GM12891 (cell line): ENCODE measurements at regions not wholly inside any gene's neighbourhood (a gene's known extent, or its start where the extent isn't known, plus 50 kb on each side); places are given as distances from the start of the nearest gene placed in this dataset.

Source experiments
- POLR2A ChIP-seq: IDR thresholded peaks from 2 replicates; pipeline ENCODE4 v1.6.1; 2011; ENCODE audit warnings: low read depth, low read length, control low read depth
- POLR2AphosphoS5 ChIP-seq: IDR thresholded peaks from 2 replicates; pipeline ENCODE4 v1.6.1; 2011; ENCODE audit warnings: low read depth, low read length, control low read depth
- SPI1 ChIP-seq: IDR thresholded peaks from 2 replicates; pipeline ENCODE4 v1.6.1; 2011; ENCODE audit warnings: low read depth, low read length, control low read depth

DNA sequence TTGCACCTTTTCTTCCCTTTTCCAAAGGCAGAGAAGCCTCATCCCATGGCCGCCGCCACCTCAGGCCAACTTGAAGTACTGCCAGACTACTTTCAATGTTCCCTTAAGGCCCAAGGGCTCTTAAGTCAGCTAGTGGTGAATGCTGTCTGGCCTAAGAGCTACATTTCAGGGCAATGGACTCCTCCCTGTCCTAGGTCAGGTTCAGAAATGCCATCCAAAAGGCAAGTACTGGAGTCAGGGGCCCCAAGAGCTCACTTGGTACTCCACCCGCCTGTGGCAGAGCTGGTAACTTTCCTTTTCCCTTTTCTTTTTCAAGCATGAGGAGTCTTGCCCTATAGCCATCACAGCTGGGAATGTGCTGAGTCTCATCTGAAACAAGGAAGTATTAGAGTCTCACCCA is 327.1 kb downstream of the NAP1L3 start:
- no peak for TF ChIP-seq POLR2A
- TF ChIP-seq POLR2AphosphoS5 = no peak
- TF ChIP-seq SPI1 = no peak
